Muscle layer of duodenum (tissue), 2 donors: ENCODE measurements at regions not wholly inside any gene's neighbourhood (a gene's known extent, or its start where the extent isn't known, plus 50 kb on each side); places are given as distances from the start of the nearest gene placed in this dataset.

Experiments used
- H3K27ac ChIP-seq: one replicate; pipeline ENCODE4 v1.7.0; 2013; ENCODE audit warnings: mild to moderate bottlenecking, low read length
- H3K27me3 ChIP-seq: one replicate; pipeline ENCODE4 v1.7.0; 2013; ENCODE audit warnings: low read depth, mild to moderate bottlenecking, control low read depth, low read length
- H3K36me3 ChIP-seq, 2 donors: one replicate each; pipeline ENCODE4 v1.7.0; 2013; ENCODE audit warnings: low read length in 2 of 2, control low read depth in 1 of 2, mild to moderate bottlenecking in 1 of 2; ENCODE audit not compliant: insufficient read depth in 2 of 2, control insufficient read depth in 1 of 2
- H3K4me1 ChIP-seq, 2 donors: one replicate each; pipeline ENCODE4 v1.7.0; 2013; ENCODE audit warnings: low read length in 2 of 2, mild to moderate bottlenecking in 2 of 2, control low read depth in 1 of 2, moderate library complexity in 1 of 2; ENCODE audit not compliant: insufficient read depth in 2 of 2, control insufficient read depth in 1 of 2
- H3K4me3 ChIP-seq, 2 donors: one replicate each; pipeline ENCODE4 v1.7.0; 2013; ENCODE audit warnings: low read length in 2 of 2, low read depth in 1 of 2, mild to moderate bottlenecking in 1 of 2
- H3K9me3 ChIP-seq, 2 donors: one replicate each; pipeline ENCODE4 v1.7.0; 2013; ENCODE audit warnings: low read length in 2 of 2, control low read depth in 1 of 2, mild to moderate bottlenecking in 1 of 2; ENCODE audit not compliant: control insufficient read depth in 1 of 2
- donor health status: healthy.

DNA sequence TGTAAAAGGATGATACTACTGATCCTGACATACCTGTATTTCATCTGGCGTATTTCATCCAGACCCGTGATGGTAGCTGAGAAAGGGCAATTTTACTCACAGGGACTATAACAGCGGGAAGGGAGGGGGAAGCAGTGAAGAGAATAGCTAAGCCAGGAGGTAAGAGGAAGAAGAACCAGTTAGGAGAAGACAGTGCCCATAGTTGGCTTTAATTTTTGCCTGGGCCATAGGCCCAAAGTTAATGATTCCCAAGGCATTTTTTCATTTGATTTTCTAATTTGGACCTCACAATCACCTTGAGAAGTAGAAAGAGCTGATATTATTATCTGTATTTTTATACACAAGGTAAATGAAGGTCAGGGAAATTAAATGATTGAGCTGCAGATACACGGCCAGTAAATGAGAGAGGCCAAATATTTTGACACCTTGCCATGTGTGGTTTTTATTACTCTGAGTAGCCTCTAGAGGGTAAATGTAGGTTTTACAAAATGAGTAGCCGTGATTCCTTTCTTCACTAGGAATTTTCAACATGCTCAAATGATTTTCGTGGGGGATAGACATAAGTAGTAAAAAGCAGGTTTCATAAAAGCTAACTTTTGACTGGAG lies 382.2 kb downstream of the FUT8 start:
- Histone ChIP-seq H3K4me3 (no peak overlapping the region), H3K9me3 (no peaks in the 10 kb centered on the region), H3K36me3 (no peaks in the 10 kb centered on the region), H3K27ac (no peak overlapping the region), H3K4me1 (no peaks in the 10 kb centered on the region), H3K27me3 (no peaks in the 10 kb centered on the region)

DNA sequence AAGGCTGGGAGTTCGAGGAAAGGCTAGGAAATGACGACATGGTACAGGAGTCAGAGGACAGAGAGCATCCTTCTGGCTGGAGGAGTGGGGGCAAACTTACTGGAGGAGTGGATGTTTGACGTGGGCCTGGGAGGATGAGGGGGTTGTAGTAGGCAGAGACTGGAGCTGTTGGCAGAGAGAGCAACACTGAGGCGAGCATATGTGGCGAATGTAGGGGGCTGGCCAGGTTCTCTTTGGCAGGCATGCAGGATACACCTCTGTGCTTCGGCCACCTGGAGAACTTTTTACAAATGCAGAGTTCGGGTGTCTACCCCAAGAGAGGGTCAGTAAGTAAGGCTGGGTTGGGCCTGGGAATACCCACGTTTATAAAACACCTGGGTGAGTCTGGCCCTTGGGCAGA lies 385.7 kb downstream of the FUT8 start:
- no peak overlapping the region for H3K4me3 ChIP-seq
- H3K27ac ChIP-seq = no peak overlapping the region
- no peaks in the 10 kb centered on the region for H3K27me3 ChIP-seq
- no peaks in the 10 kb centered on the region for H3K4me1 ChIP-seq
- no peaks in the 10 kb centered on the region for H3K36me3 ChIP-seq
- no peaks in the 10 kb centered on the region for H3K9me3 ChIP-seq

DNA sequence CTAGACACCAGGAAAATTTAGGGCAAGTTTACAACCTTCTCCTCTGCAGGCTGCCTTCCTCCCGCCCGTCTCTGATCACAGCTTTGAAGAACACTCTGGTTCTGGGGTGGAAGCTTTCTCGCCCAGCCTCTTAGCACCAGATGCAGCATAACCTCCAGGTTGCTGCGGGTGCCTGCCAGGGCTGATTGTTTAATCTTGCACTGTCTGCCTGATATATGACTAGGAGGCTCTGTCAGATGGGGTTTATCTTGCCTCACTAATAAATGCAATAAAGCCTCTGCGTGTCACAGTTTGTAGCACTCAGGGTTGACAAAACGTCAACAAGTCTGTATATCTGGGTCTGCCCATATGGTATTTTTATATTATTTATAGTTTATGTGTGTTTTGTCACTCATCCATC lies 388.2 kb downstream of the FUT8 start:
- Histone ChIP-seq H3K27ac (no peak overlapping the region), H3K4me3 (no peak overlapping the region), H3K4me1 (no peaks in the 10 kb centered on the region), H3K27me3 (no peaks in the 10 kb centered on the region), H3K36me3 (no peaks in the 10 kb centered on the region), H3K9me3 (no peaks in the 10 kb centered on the region)

DNA sequence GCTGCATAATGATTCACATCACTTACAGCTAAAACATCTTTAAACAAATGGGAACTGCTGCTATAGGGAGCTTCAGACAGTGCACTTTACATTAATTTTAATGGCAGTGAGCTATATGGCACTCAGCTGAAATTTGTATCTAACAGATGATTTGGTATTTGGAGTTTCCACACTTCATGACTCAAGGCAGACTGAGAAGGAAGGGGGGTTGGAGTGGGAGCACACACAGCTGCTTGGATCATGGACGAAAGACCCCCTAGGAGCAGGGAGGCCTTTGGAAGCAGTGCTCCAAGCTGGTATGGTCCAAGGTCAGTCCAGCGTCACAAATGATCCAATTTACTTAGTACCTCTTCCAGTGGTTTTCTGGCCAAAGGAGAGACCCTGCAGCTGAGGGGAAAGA lies 389.7 kb downstream of the FUT8 start:
- H3K36me3 ChIP-seq = no peaks in the 10 kb centered on the region
- no peak overlapping the region for H3K27ac ChIP-seq
- H3K27me3 ChIP-seq = no peaks in the 10 kb centered on the region
- H3K4me1 ChIP-seq = no peaks in the 10 kb centered on the region
- no peak overlapping the region for H3K4me3 ChIP-seq
- no peaks in the 10 kb centered on the region for H3K9me3 ChIP-seq

DNA sequence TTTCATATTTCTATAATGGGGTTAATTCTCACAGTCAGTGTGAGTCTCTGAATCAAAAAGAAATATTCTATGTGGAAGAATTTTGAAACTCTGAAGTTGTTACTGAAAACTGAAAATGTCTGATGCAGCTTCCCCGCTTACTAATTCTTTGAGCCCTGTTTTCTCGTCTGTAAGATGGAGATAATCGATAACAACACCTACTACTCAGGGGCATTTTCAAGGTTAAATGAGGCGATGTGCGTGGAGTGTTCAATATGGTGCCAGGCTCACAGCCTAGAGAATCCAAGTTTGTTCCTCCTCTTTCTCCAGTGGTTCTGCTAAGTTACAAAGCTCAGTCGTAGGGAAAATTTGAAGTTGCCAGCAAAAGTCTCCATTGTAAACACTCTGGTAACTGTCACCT lies 391.4 kb downstream of the FUT8 start:
- H3K36me3 ChIP-seq = no peaks in the 10 kb centered on the region
- H3K4me3 ChIP-seq = no peak overlapping the region
- no peaks in the 10 kb centered on the region for H3K4me1 ChIP-seq
- H3K27me3 ChIP-seq = no peaks in the 10 kb centered on the region
- no peak overlapping the region for H3K27ac ChIP-seq
- H3K9me3 ChIP-seq = peaks cover 5 to 8% of the 10 kb centered on the region in 2 donors

DNA sequence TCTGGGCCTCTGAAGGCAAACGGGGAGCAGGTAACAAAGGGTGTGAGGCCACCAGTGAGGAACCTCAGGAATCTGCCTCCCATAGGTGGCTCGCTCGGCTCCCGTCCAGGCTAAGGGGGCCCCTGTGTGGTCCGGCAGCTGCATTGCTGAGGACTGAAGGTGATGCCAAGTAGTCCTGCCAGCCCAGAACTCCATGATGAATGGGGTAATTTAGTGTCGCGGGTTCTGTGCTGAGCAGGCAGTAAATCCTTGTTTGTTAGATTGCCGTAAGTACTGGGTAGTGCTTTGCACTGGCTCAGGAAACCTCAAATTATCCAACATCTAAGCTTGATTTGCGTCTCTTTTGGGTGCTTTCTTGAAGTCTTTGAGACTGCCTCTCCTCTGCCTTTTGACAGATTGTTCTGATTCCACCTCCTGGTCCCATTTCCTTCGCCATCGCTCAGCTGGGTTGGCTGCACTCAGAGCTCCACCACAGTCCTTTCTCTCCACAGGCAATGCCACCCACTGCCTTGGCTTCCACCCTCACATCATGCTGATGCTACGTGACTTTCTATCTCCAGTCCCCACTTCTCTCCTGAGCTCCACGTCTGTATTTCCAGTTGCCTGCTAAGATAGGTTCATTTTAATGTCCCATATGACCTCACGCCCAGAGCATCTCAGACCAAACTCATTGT lies 392.0 kb downstream of the FUT8 start:
- Histone ChIP-seq H3K27ac (no peak overlapping the region), H3K4me1 (no peaks in the 10 kb centered on the region), H3K9me3 (peaks cover 5 to 11% of the 10 kb centered on the region in 2 donors), H3K36me3 (no peaks in the 10 kb centered on the region), H3K27me3 (no peaks in the 10 kb centered on the region), H3K4me3 (no peak overlapping the region)

DNA sequence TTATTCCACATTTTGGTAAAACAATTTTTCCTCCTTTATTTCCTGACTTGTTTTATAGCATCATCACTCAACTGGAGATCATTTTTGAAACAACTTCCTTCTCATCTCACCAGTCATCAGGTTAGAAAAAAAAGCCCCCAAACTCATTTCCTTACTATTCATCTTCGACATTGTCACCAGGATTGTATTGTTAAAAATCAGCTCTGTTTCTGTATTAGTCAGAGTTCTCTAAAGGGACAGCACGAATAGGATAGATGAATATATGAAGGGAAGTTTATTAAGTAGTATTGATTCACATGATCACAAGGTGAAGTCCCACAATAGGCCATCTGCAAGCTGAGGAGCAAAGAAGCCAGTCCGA lies 392.6 kb downstream of the FUT8 start:
- H3K9me3 ChIP-seq = peaks cover 5 to 11% of the 10 kb centered on the region in 2 donors
- H3K4me3 ChIP-seq = no peak overlapping the region
- H3K36me3 ChIP-seq = no peaks in the 10 kb centered on the region
- no peaks in the 10 kb centered on the region for H3K4me1 ChIP-seq
- H3K27ac ChIP-seq = no peak overlapping the region
- H3K27me3 ChIP-seq = no peaks in the 10 kb centered on the region

DNA sequence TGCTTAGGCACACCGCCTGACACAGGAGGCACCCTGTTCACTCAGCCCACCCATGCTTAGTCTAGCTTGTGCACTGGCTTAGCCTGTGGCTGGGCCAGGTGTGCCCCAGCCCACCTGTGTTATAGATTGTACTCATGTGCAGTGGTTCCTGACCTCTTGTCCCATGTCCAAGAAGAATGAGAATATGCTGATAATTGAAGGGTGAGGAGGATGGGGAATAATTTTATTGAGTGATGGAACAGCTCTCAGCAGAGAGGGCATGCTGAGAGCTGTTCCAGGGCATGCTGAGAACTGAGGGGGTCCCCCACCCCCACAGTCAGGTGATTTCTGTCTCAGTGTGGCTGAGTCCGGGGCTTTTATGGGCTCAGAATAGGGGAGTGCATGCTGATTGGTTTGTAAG lies 395.9 kb downstream of the FUT8 start:
- Histone ChIP-seq H3K27me3 (no peaks in the 10 kb centered on the region), H3K4me1 (no peaks in the 10 kb centered on the region), H3K27ac (no peak overlapping the region), H3K36me3 (no peaks in the 10 kb centered on the region), H3K4me3 (no peak overlapping the region), H3K9me3 (peaks cover 5 to 11% of the 10 kb centered on the region in 2 donors)

DNA sequence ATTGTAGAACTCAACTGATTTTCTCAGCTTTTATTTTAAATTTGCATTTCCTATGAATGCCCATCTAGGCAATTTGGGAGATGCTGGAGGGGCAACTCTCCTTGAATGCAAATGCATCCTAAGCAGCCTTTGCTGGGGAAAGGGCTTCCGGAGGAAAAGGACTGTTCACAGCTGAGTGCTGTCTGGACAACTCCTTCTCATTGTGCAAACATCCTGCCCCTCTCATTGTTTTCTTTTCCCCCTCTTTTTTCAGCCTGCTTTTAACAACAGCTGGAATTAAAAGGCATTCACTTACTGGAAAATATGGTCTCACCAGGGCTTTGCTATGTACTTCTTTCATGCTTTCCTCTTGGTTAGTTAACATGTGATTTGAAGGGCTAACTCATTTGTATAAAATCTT lies 397.8 kb downstream of the FUT8 start:
- Histone ChIP-seq H3K36me3 (no peaks in the 10 kb centered on the region), H3K27ac (no peak overlapping the region), H3K9me3 (peaks cover 5 to 11% of the 10 kb centered on the region in 2 donors), H3K4me3 (no peak overlapping the region), H3K27me3 (no peaks in the 10 kb centered on the region), H3K4me1 (no peaks in the 10 kb centered on the region)

DNA sequence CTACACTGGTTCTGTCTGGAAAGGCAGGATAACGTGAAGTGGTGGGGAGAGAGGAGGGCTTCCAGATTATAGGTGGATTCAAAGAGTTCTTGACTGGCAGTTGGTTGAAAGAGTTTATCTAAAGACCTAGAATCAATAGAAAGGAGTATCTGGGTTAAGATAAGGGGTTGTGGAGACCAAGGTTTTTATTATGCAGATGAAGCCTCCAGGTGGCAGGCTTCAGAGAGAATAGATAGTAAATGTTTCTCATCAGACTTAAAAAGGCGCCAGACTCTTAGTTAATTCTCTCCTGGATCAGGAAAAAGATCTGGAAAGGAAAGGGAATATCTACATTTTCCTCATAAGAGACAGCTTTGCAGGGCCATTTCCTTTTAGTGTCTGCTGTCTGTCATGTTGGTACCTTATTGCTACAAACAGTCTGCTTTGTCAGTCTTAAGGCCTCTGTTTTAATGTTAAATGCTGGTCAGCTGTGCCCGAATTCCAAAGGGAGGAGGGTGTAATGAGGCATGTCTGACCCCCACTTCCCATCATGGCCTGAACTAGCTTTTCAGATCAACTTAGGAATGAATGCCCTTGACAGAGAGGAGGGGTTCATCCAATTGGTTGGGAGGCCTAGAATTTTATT lies 401.3 kb downstream of the FUT8 start:
- Histone ChIP-seq H3K4me1 (no peaks in the 10 kb centered on the region), H3K27ac (no peak overlapping the region), H3K27me3 (no peaks in the 10 kb centered on the region), H3K4me3 (no peak overlapping the region), H3K9me3 (peaks cover 0 to 4% of the 10 kb centered on the region in 2 donors), H3K36me3 (no peaks in the 10 kb centered on the region)

DNA sequence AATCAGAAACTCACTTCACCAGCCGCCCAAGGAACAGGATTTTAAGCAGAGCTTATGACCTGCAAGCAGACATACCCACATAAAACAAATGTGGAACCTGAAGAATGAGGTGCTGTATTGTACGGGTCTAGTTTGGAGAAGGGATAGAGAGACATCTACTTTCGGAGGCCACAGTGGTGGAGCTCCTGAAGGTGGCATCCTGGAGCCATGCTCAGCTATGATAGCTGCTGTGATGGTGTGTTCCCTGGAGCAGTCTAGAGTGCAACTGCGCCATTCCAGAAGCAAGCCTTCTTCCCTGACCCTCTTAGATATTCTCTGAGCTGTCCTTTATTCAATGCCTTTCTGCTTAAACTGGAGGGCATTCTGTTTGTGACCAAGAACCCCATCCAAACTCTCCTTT lies 402.6 kb downstream of the FUT8 start:
- H3K27ac ChIP-seq = no peak overlapping the region
- H3K4me1 ChIP-seq = no peaks in the 10 kb centered on the region
- H3K9me3 ChIP-seq = no peaks in the 10 kb centered on the region
- H3K36me3 ChIP-seq = no peaks in the 10 kb centered on the region
- H3K4me3 ChIP-seq = no peak overlapping the region
- H3K27me3 ChIP-seq = no peaks in the 10 kb centered on the region

DNA sequence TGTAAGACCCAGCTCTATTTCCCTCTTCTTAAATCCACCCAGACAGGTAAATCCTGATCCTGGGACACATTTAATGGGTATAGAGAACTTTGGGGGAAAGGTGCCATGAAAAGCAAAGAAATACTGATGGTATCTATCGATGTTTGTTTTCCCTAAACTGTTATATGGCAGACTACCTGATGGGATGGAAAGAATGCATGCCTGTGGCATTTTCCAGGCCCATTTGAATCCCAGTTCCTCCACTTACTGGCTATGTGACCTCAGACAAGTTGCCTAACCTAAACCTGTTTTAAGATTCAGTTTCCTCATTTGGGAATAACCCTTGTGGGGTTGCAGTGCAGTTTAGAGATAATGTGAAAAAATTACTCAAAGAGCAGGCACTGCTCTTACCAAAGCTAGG lies 404.5 kb downstream of the FUT8 start:
- Histone ChIP-seq H3K27ac (no peak overlapping the region), H3K4me1 (no peaks in the 10 kb centered on the region), H3K9me3 (no peaks in the 10 kb centered on the region), H3K27me3 (no peaks in the 10 kb centered on the region), H3K36me3 (no peaks in the 10 kb centered on the region), H3K4me3 (no peak overlapping the region)
